Suprapubic skin (tissue), 4 donors: ENCODE measurements at regions not wholly inside any gene's neighbourhood (a gene's known extent, or its start where the extent isn't known, plus 50 kb on each side); places are given as distances from the start of the nearest gene placed in this dataset.

ENCODE experiments used
- DNase-seq, 2 donors: peaks; one replicate each; pipeline ENCODE4 v3.0.0-alpha.2; 2019; ENCODE audit warnings: low spot score in 2 of 2
- H3K27ac ChIP-seq: fragments of 200-600 bp; sonication (generic); one replicate; pipeline ENCODE4 v1.5.1; 2019
- H3K27me3 ChIP-seq: fragments of 200-600 bp; sonication (generic); one replicate; pipeline ENCODE4 v1.5.1; 2019
- H3K36me3 ChIP-seq: fragments of 200-600 bp; sonication (generic); one replicate; pipeline ENCODE4 v1.5.1; 2019
- H3K4me1 ChIP-seq: fragments of 200-600 bp; sonication (generic); one replicate; pipeline ENCODE4 v1.5.1; 2019
- H3K4me3 ChIP-seq: fragments of 200-600 bp; sonication (generic); one replicate; pipeline ENCODE4 v1.5.1; 2019; ENCODE audit warnings: mild to moderate bottlenecking
- H3K9me3 ChIP-seq: fragments of 200-600 bp; sonication (generic); one replicate; pipeline ENCODE4 v1.5.1; 2019
- CTCF ChIP-seq, 2 donors: fragments of 200-600 bp in 1 of 2; fragments of 450-650 bp in 1 of 2; sonication (generic) in 1 of 2; IDR thresholded peaks; one replicate each; pipeline ENCODE4 v1.5.1; 2016 to 2019; ENCODE audit warnings: antibody characterized with exemption in 2 of 2, mild to moderate bottlenecking in 1 of 2, moderate library complexity in 1 of 2
- EP300 ChIP-seq: sonication (generic); formaldehyde crosslinking; IDR thresholded peaks from one replicate; pipeline ENCODE4 v1.6.1; 2017; ENCODE audit warnings: antibody characterized with exemption
- POLR2A ChIP-seq, 2 donors: fragments of 450-650 bp; IDR thresholded peaks; one replicate each; pipeline ENCODE4 v1.6.1; 2017; ENCODE audit warnings: antibody characterized with exemption in 2 of 2, mild to moderate bottlenecking in 2 of 2, moderate library complexity in 2 of 2
- POLR2AphosphoS5 ChIP-seq, 3 donors: sonication (generic); formaldehyde crosslinking; IDR thresholded peaks; one replicate each; pipeline ENCODE4 v1.6.1; 2017; ENCODE audit warnings: antibody characterized with exemption in 3 of 3
- WGBS: methylation state at CpG from one replicate; pipeline ENCODE4 v1.1.5; 2018; 5-methylcytosine and 5-hydroxymethylcytosine counted together

GRCh38 chr2:21792571-21792970 lies 668.8 kb downstream of the TDRD15 start:
- H3K27me3 ChIP-seq: no peaks in the 10 kb centered on the region
- H3K9me3 ChIP-seq: no peaks in the 10 kb centered on the region
- no peak for DNase-seq
- H3K4me1 ChIP-seq: no peaks in the 10 kb centered on the region
- H3K4me3 ChIP-seq: no peak overlapping the region
- no peaks in the 10 kb centered on the region for H3K36me3 ChIP-seq
- TF ChIP-seq CTCF (IDR thresholded peaks at IDR 0.05): no peak
- H3K27ac ChIP-seq: no peak overlapping the region

- Histone ChIP-seq H3K36me3 (no peaks in the 10 kb centered on the region), H3K27me3 (no peaks in the 10 kb centered on the region), H3K27ac (no peak overlapping the region), H3K4me1 (no peaks in the 10 kb centered on the region), H3K4me3 (no peak overlapping the region), H3K9me3 (no peaks in the 10 kb centered on the region)
- no peak for TF ChIP-seq EP300
- TF ChIP-seq CTCF (IDR thresholded peaks at IDR 0.05): no peak
- TF ChIP-seq POLR2AphosphoS5 (IDR thresholded peaks at IDR 0.05): no peak
- TF ChIP-seq POLR2A (IDR thresholded peaks at IDR 0.05): no peak
- WGBS: 38% methylated on average over 1 of the region's 1 CpG
- no peak for DNase-seq
These were observed 669.7 kb downstream of the TDRD15 start for GRCh38 chr2:21793461-21793860.

- Histone ChIP-seq H3K36me3 (no peaks in the 10 kb centered on the region), H3K27ac (no peak overlapping the region), H3K9me3 (no peaks in the 10 kb centered on the region), H3K27me3 (no peaks in the 10 kb centered on the region), H3K4me3 (no peak overlapping the region), H3K4me1 (no peaks in the 10 kb centered on the region)
- DNase-seq: no peak
- TF ChIP-seq CTCF (IDR thresholded peaks at IDR 0.05) (no peak), POLR2A (IDR thresholded peaks at IDR 0.05) (no peak), POLR2AphosphoS5 (IDR thresholded peaks at IDR 0.05) (no peak), EP300 (no peak)
- 84% methylated on average over 2 of the region's 2 CpGs for WGBS
These were observed 670.8 kb downstream of the TDRD15 start for GRCh38 chr2:21794611-21795010.

GRCh38 chr2:21800356-21800755 lies 676.6 kb downstream of the TDRD15 start:
- WGBS: 73% methylated on average over 1 of the region's 1 CpG
- H3K36me3 ChIP-seq: no peaks in the 10 kb centered on the region
- no peaks in the 10 kb centered on the region for H3K4me1 ChIP-seq
- no peak overlapping the region for H3K27ac ChIP-seq
- H3K9me3 ChIP-seq: no peaks in the 10 kb centered on the region
- DNase-seq: no peak
- no peaks in the 10 kb centered on the region for H3K27me3 ChIP-seq
- H3K4me3 ChIP-seq: no peak overlapping the region
- TF ChIP-seq EP300 (no peak), CTCF (IDR thresholded peaks at IDR 0.05) (no peak), POLR2A (IDR thresholded peaks at IDR 0.05) (no peak), POLR2AphosphoS5 (IDR thresholded peaks at IDR 0.05) (no peak)

DNA sequence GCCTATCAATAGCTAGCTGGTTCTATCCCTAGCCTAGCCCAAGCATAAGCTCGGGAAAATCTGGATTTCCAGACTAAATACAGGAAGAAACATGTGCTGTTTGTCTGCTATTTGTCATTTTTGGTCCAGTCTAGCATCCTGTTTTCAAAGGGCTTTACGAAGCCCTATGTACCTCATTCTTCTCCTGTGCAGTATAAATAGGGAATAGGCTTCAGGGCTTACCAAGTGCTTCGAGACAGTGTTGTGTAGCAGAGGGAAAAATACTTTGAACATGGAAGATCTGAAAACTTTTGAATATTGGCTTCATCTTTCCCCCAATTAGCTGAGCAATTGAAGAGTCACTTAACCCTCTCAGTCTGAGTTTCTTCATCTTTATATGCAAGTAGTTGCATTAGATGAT lies 679.8 kb downstream of the TDRD15 start:
- no peaks in the 10 kb centered on the region for H3K4me1 ChIP-seq
- TF ChIP-seq POLR2A (IDR thresholded peaks at IDR 0.05) (no peak), EP300 (no peak), CTCF (IDR thresholded peaks at IDR 0.05) (no peak), POLR2AphosphoS5 (IDR thresholded peaks at IDR 0.05) (no peak)
- WGBS: 65% methylated on average over 3 of the region's 3 CpGs

More for the DNA sequence above, 679.8 kb downstream of the TDRD15 start:
- Histone ChIP-seq H3K27me3 (no peaks in the 10 kb centered on the region), H3K9me3 (no peaks in the 10 kb centered on the region), H3K36me3 (no peaks in the 10 kb centered on the region), H3K27ac (no peak overlapping the region), H3K4me3 (no peak overlapping the region)
- no peak for DNase-seq
